ENCODE measurements at regions not wholly inside any gene's neighbourhood (a gene's known extent, or its start where the extent isn't known, plus 50 kb on each side); places are given as distances from the start of the nearest gene placed in this dataset.
A peak's percentile ranks its signal among the peaks of the same experiment; 100 is the strongest.

GRCh38 chr2:180125245-180125962, 118.3 kb upstream of the CWC22 start:
- Histone ChIP-seq H3K36me3 (replicated peaks in 1 of 2; ENCODE audit: control insufficient read depth in 1 of 2, insufficient read depth in 2 of 2, low read length in 1 of 2) (no peaks in the 10 kb centered on the region), H3K4me1 (ENCODE audit: control insufficient read depth in 1 of 2, insufficient read depth in 2 of 2, low read depth in 1 of 2, low read length in 1 of 2) (peaks cover 2 to 3% of the 10 kb centered on the region in 2 experiments; a peak in 2 of 4 replicates), H3K9me2 (no peaks in the 10 kb centered on the region), H3K9me3 (no peaks in the 10 kb centered on the region), H4K20me1 (ENCODE audit: insufficient read depth) (no peaks in the 10 kb centered on the region), H3K27ac (ENCODE audit: low read depth in 2 of 2, low read length in 1 of 2) (peak overlapping the region in 1 of 2 experiments; percentile 2; a peak in 1 of 4 replicates), H3K9ac (no peak overlapping the region), H3K4me3 (ENCODE audit: low read depth in 2 of 2, low read length in 1 of 2) (no peak overlapping the region; a peak in 1 of 4 replicates), H3K79me2 (ENCODE audit: insufficient read depth) (no peaks in the 10 kb centered on the region), H3F3A (replicated peaks; ENCODE audit: insufficient read depth) (no peaks in the 10 kb centered on the region), H3K27me3 (ENCODE audit: insufficient read depth) (no peaks in the 10 kb centered on the region), H2AFZ (ENCODE audit: low read depth) (no peak overlapping the region), H3K4me2 (no peak overlapping the region)
- CTCF ChIA-PET: interaction anchor here (0.6 to 4.9 kb wide), 40 partner anchors 9 to 1953 kb away, joined by 3 to 50 read pairs (median 4); partner anchors contain the start of genes ITGA4 and UBE2E3
- POLR2A ChIA-PET: interaction anchor here (1.4 kb wide), 1 partner anchor 855 kb away, joined by 7 read pairs; the partner anchor contains the start of gene UBE2E3
- DNase-seq: peak; percentile 48
- WGBS (ENCODE audit: low lambda C conversion rate): 29% methylated on average over 13 of the region's 13 CpGs
- TF ChIP-seq RXRA (IDR thresholded peaks at IDR 0.05; ENCODE audit: borderline replicate concordance, low read depth) (no peak), TEAD4 (IDR thresholded peaks at IDR 0.05; ENCODE audit: borderline replicate concordance, insufficient read depth) (no peak), YY1 (IDR thresholded peaks at IDR 0.05; ENCODE audit: low read depth) (no peak; the same call in 1 of the 2 replicates), SIN3A (IDR thresholded peaks at IDR 0.05; ENCODE audit: borderline replicate concordance, low read depth, low read length) (no peak), ELF1 (IDR thresholded peaks at IDR 0.05) (no peak), POLR2AphosphoS5 (IDR thresholded peaks at IDR 0.05; ENCODE audit: low read depth, low read length) (no peak), CHD2 (IDR thresholded peaks at IDR 0.05; ENCODE audit: low read length, partially characterized antibody) (no peak), EP300 (IDR thresholded peaks at IDR 0.05; ENCODE audit: borderline replicate concordance in 1 of 2, low read depth in 1 of 2, low read length in 1 of 2) (no peak; a peak in 1 of 4 replicates), EZH2phosphoT487 (IDR thresholded peaks at IDR 0.05; ENCODE audit: borderline replicate concordance, low read depth) (no peak), RFX5 (IDR thresholded peaks at IDR 0.05; ENCODE audit: low read length) (peak; percentile 73; the same call in 1 of the 2 replicates), FOXM1 (IDR thresholded peaks at IDR 0.05; ENCODE audit: low read depth) (no peak), REST (IDR thresholded peaks at IDR 0.05; ENCODE audit: low read depth, low read length) (no peak), RCOR1 (IDR thresholded peaks at IDR 0.05; ENCODE audit: low read length) (no peak), MEF2A (IDR thresholded peaks at IDR 0.05; ENCODE audit: borderline replicate concordance, low read depth) (no peak), TAF1 (IDR thresholded peaks at IDR 0.05; ENCODE audit: borderline replicate concordance, low read depth, low read length) (no peak), MXI1 (IDR thresholded peaks at IDR 0.05; ENCODE audit: low read depth, low read length) (no peak), GATA2 (CRISPR knock-in tag; IDR thresholded peaks at IDR 0.05) (no peak), NFIC (IDR thresholded peaks at IDR 0.05; ENCODE audit: borderline replicate concordance) (no peak; the same call in 1 of the 2 replicates), ZBTB33 (IDR thresholded peaks at IDR 0.05; ENCODE audit: borderline replicate concordance, low read depth) (no peak), NRF1 (IDR thresholded peaks at IDR 0.05; ENCODE audit: low read depth, low read length) (no peak)
- TF ChIP-seq, protein P1, sequence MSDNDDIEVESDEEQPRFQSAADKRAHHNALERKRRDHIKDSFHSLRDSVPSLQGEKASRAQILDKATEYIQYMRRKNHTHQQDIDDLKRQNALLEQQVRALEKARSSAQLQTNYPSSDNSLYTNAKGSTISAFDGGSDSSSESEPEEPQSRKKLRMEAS (IDR thresholded peaks at IDR 0.05; ENCODE audit: low read depth): no peak
- TF ChIP-seq, protein P2, sequence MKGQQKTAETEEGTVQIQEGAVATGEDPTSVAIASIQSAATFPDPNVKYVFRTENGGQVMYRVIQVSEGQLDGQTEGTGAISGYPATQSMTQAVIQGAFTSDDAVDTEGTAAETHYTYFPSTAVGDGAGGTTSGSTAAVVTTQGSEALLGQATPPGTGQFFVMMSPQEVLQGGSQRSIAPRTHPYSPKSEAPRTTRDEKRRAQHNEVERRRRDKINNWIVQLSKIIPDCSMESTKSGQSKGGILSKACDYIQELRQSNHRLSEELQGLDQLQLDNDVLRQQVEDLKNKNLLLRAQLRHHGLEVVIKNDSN (IDR thresholded peaks at IDR 0.05; ENCODE audit: borderline replicate concordance, low read depth): no peak
- TF ChIP-seq, protein P3, sequence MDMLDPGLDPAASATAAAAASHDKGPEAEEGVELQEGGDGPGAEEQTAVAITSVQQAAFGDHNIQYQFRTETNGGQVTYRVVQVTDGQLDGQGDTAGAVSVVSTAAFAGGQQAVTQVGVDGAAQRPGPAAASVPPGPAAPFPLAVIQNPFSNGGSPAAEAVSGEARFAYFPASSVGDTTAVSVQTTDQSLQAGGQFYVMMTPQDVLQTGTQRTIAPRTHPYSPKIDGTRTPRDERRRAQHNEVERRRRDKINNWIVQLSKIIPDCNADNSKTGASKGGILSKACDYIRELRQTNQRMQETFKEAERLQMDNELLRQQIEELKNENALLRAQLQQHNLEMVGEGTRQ (IDR thresholded peaks at IDR 0.05; ENCODE audit: borderline replicate concordance, low read depth, low read length): no peak

Data from SK-N-SH (cell line).